ENCODE measurements at regions not wholly inside any gene's neighbourhood (a gene's known extent, or its start where the extent isn't known, plus 50 kb on each side); places are given as distances from the start of the nearest gene placed in this dataset.
A peak's percentile ranks its signal among the peaks of the same experiment; 100 is the strongest.
"Not testable (repeated sequence)": the region's sequence is repeated elsewhere in the genome, so short reads cannot be mapped to it uniquely, and the experiment has no call there.

- no peaks in the 10 kb centered on the region for H3K36me3 ChIP-seq (replicated peaks; ENCODE audit: low read depth, low read length)
- no peaks in the 10 kb centered on the region for H3K27me3 ChIP-seq (ENCODE audit: low read depth, low read length)
- no peak overlapping the region for H3K27ac ChIP-seq (ENCODE audit: low read length)
- TF ChIP-seq CTCF (IDR thresholded peaks at IDR 0.05; ENCODE audit: low read depth, low read length) (no peak), EZH2phosphoT487 (IDR thresholded peaks at IDR 0.05; ENCODE audit: low read depth) (no peak)
- H3K9ac ChIP-seq (ENCODE audit: low read length) = no peak overlapping the region
- no peaks in the 10 kb centered on the region for H3K4me1 ChIP-seq (ENCODE audit: low read length)
- no peaks in the 10 kb centered on the region for H4K20me1 ChIP-seq (ENCODE audit: insufficient read depth, low read length)
- H3K79me2 ChIP-seq (ENCODE audit: low read length) = no peaks in the 10 kb centered on the region
- H3K9me3 ChIP-seq (ENCODE audit: insufficient read depth, low read length) = no peaks in the 10 kb centered on the region
- H2AFZ ChIP-seq (ENCODE audit: low read depth, low read length) = no peak overlapping the region
- no peak overlapping the region for H3K4me3 ChIP-seq (ENCODE audit: low read length)
- no peak overlapping the region for H3K4me2 ChIP-seq (ENCODE audit: low read length)
These were observed 2052.0 kb upstream of the C9orf72 start for GRCh38 chr9:29625292-29625731.

GRCh38 chr9:29625931-29626330, 2052.7 kb upstream of the C9orf72 start:
- H2AFZ ChIP-seq (ENCODE audit: low read depth, low read length) = no peak overlapping the region
- no peaks in the 10 kb centered on the region for H3K36me3 ChIP-seq (replicated peaks; ENCODE audit: low read depth, low read length)
- no peak for TF ChIP-seq EZH2phosphoT487 (IDR thresholded peaks at IDR 0.05; ENCODE audit: low read depth)
- no peak for TF ChIP-seq CTCF (IDR thresholded peaks at IDR 0.05; ENCODE audit: low read depth, low read length)
- no peaks in the 10 kb centered on the region for H3K4me1 ChIP-seq (ENCODE audit: low read length)
- no peak overlapping the region for H3K27ac ChIP-seq (ENCODE audit: low read length)
- H4K20me1 ChIP-seq (ENCODE audit: insufficient read depth, low read length) = no peaks in the 10 kb centered on the region
- H3K4me2 ChIP-seq (ENCODE audit: low read length) = no peak overlapping the region
- no peaks in the 10 kb centered on the region for H3K9me3 ChIP-seq (ENCODE audit: insufficient read depth, low read length)
- H3K27me3 ChIP-seq (ENCODE audit: low read depth, low read length) = no peaks in the 10 kb centered on the region
- no peak overlapping the region for H3K4me3 ChIP-seq (ENCODE audit: low read length)
- H3K9ac ChIP-seq (ENCODE audit: low read length) = no peak overlapping the region
- no peaks in the 10 kb centered on the region for H3K79me2 ChIP-seq (ENCODE audit: low read length)

- H3K4me1 ChIP-seq (ENCODE audit: low read length); H3K4me2 ChIP-seq (ENCODE audit: low read length); H3K36me3 ChIP-seq (replicated peaks; ENCODE audit: low read depth, low read length); H4K20me1 ChIP-seq (ENCODE audit: insufficient read depth, low read length); H3K9me3 ChIP-seq (ENCODE audit: insufficient read depth, low read length); H3K79me2 ChIP-seq (ENCODE audit: low read length); H3K4me3 ChIP-seq (ENCODE audit: low read length); H3K27ac ChIP-seq (ENCODE audit: low read length); H3K27me3 ChIP-seq (ENCODE audit: low read depth, low read length); H3K9ac ChIP-seq (ENCODE audit: low read length): not testable (repeated sequence)
- peak overlapping the region; percentile 27; the same call in 1 of the 2 replicates for H2AFZ ChIP-seq (ENCODE audit: low read depth, low read length)
These were observed 2055.6 kb upstream of the C9orf72 start for GRCh38 chr9:29628856-29629255.

GRCh38 chr9:29637471-29638237, 2064.4 kb upstream of the C9orf72 start:
- no peak for TF ChIP-seq EZH2phosphoT487 (IDR thresholded peaks at IDR 0.05; ENCODE audit: low read depth)
- TF ChIP-seq CTCF (IDR thresholded peaks at IDR 0.05; ENCODE audit: low read depth, low read length) = no peak
- H4K20me1 ChIP-seq (ENCODE audit: insufficient read depth, low read length) = no peaks in the 10 kb centered on the region
- H2AFZ ChIP-seq (ENCODE audit: low read depth, low read length) = no peak overlapping the region
- no peak overlapping the region for H3K4me2 ChIP-seq (ENCODE audit: low read length)
- no peak overlapping the region for H3K4me3 ChIP-seq (ENCODE audit: low read length)
- no peaks in the 10 kb centered on the region for H3K36me3 ChIP-seq (replicated peaks; ENCODE audit: low read depth, low read length)
- no peaks in the 10 kb centered on the region for H3K9me3 ChIP-seq (ENCODE audit: insufficient read depth, low read length)
- H3K27me3 ChIP-seq (ENCODE audit: low read depth, low read length) = no peaks in the 10 kb centered on the region
- no peak overlapping the region for H3K9ac ChIP-seq (ENCODE audit: low read length)
- no peaks in the 10 kb centered on the region for H3K4me1 ChIP-seq (ENCODE audit: low read length)
- H3K27ac ChIP-seq (ENCODE audit: low read length) = no peak overlapping the region
- H3K79me2 ChIP-seq (ENCODE audit: low read length) = no peaks in the 10 kb centered on the region
